Endothelial cell of umbilical vein (primary cell): ENCODE measurements at regions not wholly inside any gene's neighbourhood (a gene's known extent, or its start where the extent isn't known, plus 50 kb on each side); places are given as distances from the start of the nearest gene placed in this dataset.

Experiments
- BruUV-seq: library from RNA; stranded (reverse); fragments of 400-500 nt; replicated peaks from 2 replicates; lab custom pipeline; 2021; lab: Mats Ljungman, UMichigan
- CTCF ChIA-PET: fragments of 300-600, 350-600 bp; sonication (Branson Sonifier 250); formaldehyde crosslinking; loops from one replicate; lab custom pipeline; 2021; ENCODE audit warnings: antibody characterized with exemption, inconsistent platforms; lab: Charles Lee
- POLR2A ChIA-PET: fragments of 300-600, 350-600 bp; sonication (Branson Sonifier 250); formaldehyde crosslinking; loops from one replicate; lab custom pipeline; 2021; ENCODE audit warnings: antibody characterized with exemption, inconsistent platforms; lab: Charles Lee
- DNase-seq: peaks from one replicate; pipeline ENCODE4 v3.0.0-alpha.2; 2011; ENCODE audit warnings: low read depth, low spot score
- FAIRE-seq: peaks from 2 replicates; lab custom pipeline; 2011; peaks lifted over from hg19 to GRCh38; lab: Jason Lieb, UNC
- H2AFZ ChIP-seq: 2 replicates; pipeline ENCODE4 v1.6.0; 2012; ENCODE audit warnings: low read depth, low read length, control low read depth, inconsistent platforms
- H3K27ac ChIP-seq: 2 replicates; pipeline ENCODE4 v1.5.1; 2011; ENCODE audit warnings: low read depth, mild to moderate bottlenecking, control low read depth, low read length, moderate library complexity; ENCODE audit not compliant: insufficient read depth
- H3K27me3 ChIP-seq, 2 experiments: 2 replicates each; pipeline versions ENCODE4 v1.6.0 to v1.6.1; 2011; ENCODE audit warnings: low read length in 2 of 2, mixed read lengths in 1 of 2; ENCODE audit not compliant: control insufficient read depth in 2 of 2, insufficient read depth in 2 of 2
- H3K36me3 ChIP-seq, 2 experiments: 2 replicates in 1 of 2; 3 replicates in 1 of 2; pipeline ENCODE4 v1.5.1; 2011; ENCODE audit warnings: low read length in 2 of 2, mild to moderate bottlenecking in 1 of 2, moderate library complexity in 1 of 2; ENCODE audit not compliant: control insufficient read depth in 2 of 2, insufficient read depth in 2 of 2; ENCODE audit errors: extremely low read depth in 1 of 2
- H3K4me1 ChIP-seq: 3 replicates; pipeline ENCODE4 v1.5.1; 2011; ENCODE audit warnings: mild to moderate bottlenecking, low read length; ENCODE audit not compliant: control insufficient read depth, insufficient read depth; ENCODE audit errors: extremely low read depth
- H3K4me2 ChIP-seq: 2 replicates; pipeline ENCODE4 v1.6.1; 2011; ENCODE audit warnings: low read length, control low read depth, mixed read lengths; ENCODE audit not compliant: insufficient read depth
- H3K4me3 ChIP-seq, 3 experiments: fragments of 200-600 bp in 1 of 3; sonication (generic), shearing (Covaris generic) in 1 of 3; replicated peaks in 1 of 3; 2 replicates each; pipeline ENCODE4 v1.5.1; 2011 to 2016; ENCODE audit warnings: control low read depth in 3 of 3, low read length in 3 of 3, mild to moderate bottlenecking in 2 of 3, inconsistent platforms in 1 of 3, low read depth in 1 of 3, moderate library complexity in 1 of 3; ENCODE audit not compliant: insufficient read depth in 1 of 3
- H3K79me2 ChIP-seq: 2 replicates; pipeline ENCODE4 v1.6.0; 2012; ENCODE audit warnings: low read length, inconsistent platforms; ENCODE audit not compliant: control insufficient read depth, insufficient read depth
- H3K9ac ChIP-seq: replicated peaks from 2 replicates; pipeline ENCODE3; 2011; ENCODE audit warnings: low read length, control low read depth; ENCODE audit not compliant: insufficient read depth; ENCODE audit errors: extremely low read depth
- H3K9me1 ChIP-seq: replicated peaks from 3 replicates; pipeline ENCODE4 v1.6.0; 2011; ENCODE audit warnings: mild to moderate bottlenecking, low read length; ENCODE audit not compliant: control insufficient read depth, insufficient read depth; ENCODE audit errors: extremely low read depth
- H3K9me3 ChIP-seq: replicated peaks from 2 replicates; pipeline ENCODE4 v1.5.1; 2012; ENCODE audit warnings: low read length, inconsistent platforms; ENCODE audit not compliant: control insufficient read depth, insufficient read depth
- H4K20me1 ChIP-seq: replicated peaks from 2 replicates; pipeline ENCODE3; 2011; ENCODE audit warnings: mild to moderate bottlenecking, low read length; ENCODE audit not compliant: control insufficient read depth, insufficient read depth; ENCODE audit errors: extremely low read depth
- CTCF ChIP-seq, 2 donors: IDR thresholded peaks; 1 replicate in 1 of 2; 2 replicates in 1 of 2; pipeline ENCODE4 v1.5.1; 2011; ENCODE audit warnings: low read length in 2 of 2, mild to moderate bottlenecking in 2 of 2, moderate library complexity in 2 of 2, control low read depth in 1 of 2, inconsistent platforms in 1 of 2, low read depth in 1 of 2; ENCODE audit not compliant: insufficient read depth in 1 of 2; ENCODE audit errors: extremely low read depth in 1 of 2
- EZH2 ChIP-seq: IDR thresholded peaks from 2 replicates; pipeline ENCODE4 v1.6.1; 2012; ENCODE audit warnings: borderline replicate concordance, low read depth, mild to moderate bottlenecking, moderate library complexity, low read length, inconsistent platforms; ENCODE audit not compliant: severe bottlenecking
- FOS ChIP-seq: IDR thresholded peaks from 2 replicates; pipeline ENCODE4 v1.6.1; 2011; ENCODE audit warnings: mild to moderate bottlenecking, low read length, moderate library complexity, borderline replicate concordance; ENCODE audit not compliant: insufficient read depth
- GATA2 ChIP-seq: IDR thresholded peaks from 2 replicates; pipeline ENCODE4 v1.7.0; 2011; ENCODE audit warnings: low read depth, mild to moderate bottlenecking, moderate library complexity, mixed read lengths, low read length; ENCODE audit not compliant: insufficient read length, insufficient read depth
- JUN ChIP-seq: IDR thresholded peaks from 2 replicates; pipeline ENCODE4 v1.6.1; 2011; ENCODE audit warnings: borderline replicate concordance, low read depth; ENCODE audit not compliant: insufficient read length, insufficient read depth
- MAX ChIP-seq: IDR thresholded peaks from 2 replicates; pipeline ENCODE4 v1.6.1; 2011; ENCODE audit not compliant: insufficient read depth, insufficient read length
- MYC ChIP-seq: IDR thresholded peaks from one replicate; pipeline ENCODE4 v1.6.1; 2011; ENCODE audit warnings: mild to moderate bottlenecking, low read depth, low read length
- POLR2A ChIP-seq: IDR thresholded peaks from 2 replicates; pipeline ENCODE4 v1.6.1; 2012; ENCODE audit warnings: low read depth, mild to moderate bottlenecking, control low read depth, low read length
- POLR2AphosphoS5 ChIP-seq: IDR thresholded peaks from 2 replicates; pipeline ENCODE4 v1.6.1; 2012; ENCODE audit warnings: low read depth, mild to moderate bottlenecking, control low read depth, low read length, moderate library complexity; ENCODE audit not compliant: insufficient read depth
- dilution Hi-C: fragments of 300-500 bp; cut with MboI; formaldehyde crosslinking; loops from one replicate; pipeline ENCODE4 v1.15.0; 2019; ENCODE audit warnings: low sequenced_read_pairs; ENCODE audit not compliant: extremely low pct_ligation_motif_present
- intact Hi-C: fragments of 100-400 bp; cut with micrococcal nuclease; formaldehyde crosslinking; loops from one replicate; pipeline ENCODE4 v1.10.0; 2022

- CTCF ChIA-PET, result interaction anchor here (0.7 kb wide), 1 partner anchor 15 kb away, joined by 3 read pairs; no protein-coding TSS in a partner anchor
These were observed 162.6 kb downstream of the TM9SF2 start for GRCh38 chr13:99663908-99664307.

More at GRCh38 chr13:99663908-99664307, 162.6 kb downstream of the TM9SF2 start:
- Histone ChIP-seq H3K27ac (no peak overlapping the region), H3K4me2 (no peak overlapping the region), H3K9me3 (no peaks in the 10 kb centered on the region), H3K9me1 (no peaks in the 10 kb centered on the region), H3K4me1 (peaks cover 5% of the 10 kb centered on the region), H3K36me3 (no peaks in the 10 kb centered on the region), H3K4me3 (no peak overlapping the region), H2AFZ (no peak overlapping the region), H3K79me2 (no peaks in the 10 kb centered on the region), H3K9ac (no peak overlapping the region), H4K20me1 (peaks cover 3% of the 10 kb centered on the region), H3K27me3 (peaks cover 0 to 9% of the 10 kb centered on the region in 2 experiments)
- no peak for DNase-seq
- no TSS peak for BruUV-seq
- TF ChIP-seq FOS (no peak), MYC (no peak), POLR2A (no peak), MAX (no peak), CTCF (IDR thresholded peaks at IDR 0.05; ENCODE audit: extremely low read depth in 1 of 2, insufficient read depth in 1 of 2, low read depth in 1 of 2, low read length in 2 of 2) (no peak), JUN (no peak), GATA2 (no peak), POLR2AphosphoS5 (no peak), EZH2 (no peak)
- dilution Hi-C loops (no loop called here), intact Hi-C loops (no loop called here)
- POLR2A ChIA-PET, result no interaction called here
- no peak for FAIRE-seq
